A549 (cell line): ENCODE measurements at regions not wholly inside any gene's neighbourhood (a gene's known extent, or its start where the extent isn't known, plus 50 kb on each side); places are given as distances from the start of the nearest gene placed in this dataset.
A peak's percentile ranks its signal among the peaks of the same experiment; 100 is the strongest.

Source experiments
- ATAC-seq, 2 experiments: fragments of 200-7000 bp in 1 of 2; fragments of >200 bp in 1 of 2; cut with Nextera tagmentation in 1 of 2; cut with Tn5 transposase in 1 of 2; 3 replicates each; pipeline versions ENCODE4 v1.8.0 to v1.9.1; 2018 to 2020; ENCODE audit warnings: mild to moderate bottlenecking in 1 of 2, moderate library complexity in 1 of 2
- CTCF ChIA-PET: fragments of 300-600 bp; sonication (Branson Sonifier 250); formaldehyde crosslinking; extraction: SDS; loops from one replicate; lab custom pipeline; 2021; ENCODE audit warnings: antibody characterized with exemption, inconsistent platforms; lab: Yijun Ruan, JAX
- POLR2A ChIA-PET: fragments of 350-600 bp; formaldehyde crosslinking; extraction: SDS; loops from one replicate; lab custom pipeline; 2021; ENCODE audit warnings: antibody characterized with exemption, inconsistent platforms; lab: Yijun Ruan, JAX
- DNase-seq, 2 experiments: peaks; one replicate each; pipeline versions ENCODE4 v3.0.0 to v3.0.0-alpha.2; 2011 to 2016; ENCODE audit warnings: low read depth in 1 of 2, low spot score in 1 of 2
- FAIRE-seq: peaks from 2 replicates; lab custom pipeline; 2011; peaks lifted over from hg19 to GRCh38; lab: Jason Lieb, UNC
- H3K27ac ChIP-seq, 2 experiments: fragments of >200 bp; sonication (Bioruptor Twin); formaldehyde crosslinking; 3 replicates each; pipeline ENCODE4 v1.5.1; 2016 to 2017
- H3K4me1 ChIP-seq: fragments of >200 bp; sonication (Bioruptor Twin); formaldehyde crosslinking; 3 replicates; pipeline ENCODE4 v1.6.1; 2016
- H3K4me2 ChIP-seq: fragments of >200 bp; sonication (Bioruptor Twin); formaldehyde crosslinking; 3 replicates; pipeline ENCODE4 v1.6.1; 2016
- H3K4me3 ChIP-seq: fragments of >200 bp; sonication (Bioruptor Twin); formaldehyde crosslinking; 3 replicates; pipeline ENCODE4 v1.5.1; 2016
- H3K9me3 ChIP-seq: fragments of >200 bp; sonication (Bioruptor Twin); formaldehyde crosslinking; 3 replicates; pipeline ENCODE4 v1.6.1; 2016
- CBX8 ChIP-seq: fragments of 200-600 bp; sonication (generic); IDR thresholded peaks from 2 replicates; pipeline ENCODE4 v1.6.1; 2016
- CEBPB ChIP-seq, 2 experiments: fragments of >200 bp in 1 of 2; sonication (Bioruptor Twin) in 1 of 2; formaldehyde crosslinking in 1 of 2; IDR thresholded peaks; 2 replicates each; pipeline ENCODE4 v1.6.1; 2012 to 2016
- CHD2 ChIP-seq: fragments of 150-350 bp; IDR thresholded peaks from 2 replicates; pipeline ENCODE4 v1.6.1; 2014; ENCODE audit warnings: low read length; ENCODE audit not compliant: partially characterized antibody
- E2F6 ChIP-seq: IDR thresholded peaks from 2 replicates; pipeline ENCODE4 v1.6.1; 2012; ENCODE audit warnings: low read depth, borderline replicate concordance
- EHMT2 ChIP-seq: fragments of 200-600 bp; sonication (generic); IDR thresholded peaks from 2 replicates; pipeline ENCODE4 v1.6.1; 2016; ENCODE audit warnings: antibody characterized with exemption, low read depth, mild to moderate bottlenecking, moderate library complexity
- FOSB ChIP-seq: fragments of 250-450 bp; sonication (Bioruptor Pico); IDR thresholded peaks from 2 replicates; pipeline ENCODE4 v1.5.0; 2020; ENCODE audit warnings: mild to moderate bottlenecking, moderate library complexity
- FOSL2 ChIP-seq, 2 experiments: fragments of 450-650 bp in 1 of 2; fragments of >200 bp in 1 of 2; sonication (Bioruptor Twin) in 1 of 2; formaldehyde crosslinking; IDR thresholded peaks; 2 replicates each; pipeline versions ENCODE4 v1.5.0 to v1.6.1; 2016 to 2020; ENCODE audit warnings: mild to moderate bottlenecking in 1 of 2, moderate library complexity in 1 of 2
- HOXB13 ChIP-seq: fragments of 250-450 bp; sonication (Bioruptor Pico); IDR thresholded peaks from 2 replicates; pipeline ENCODE4 v1.5.0; 2020; ENCODE audit warnings: low read depth, mild to moderate bottlenecking, moderate library complexity
- JUN ChIP-seq, 2 experiments: fragments of >200 bp; sonication (Bioruptor Twin); formaldehyde crosslinking; IDR thresholded peaks; 2 replicates in 1 of 2; 3 replicates in 1 of 2; pipeline ENCODE4 v1.6.1; 2016 to 2017
- JUNB ChIP-seq: fragments of >200 bp; sonication (Bioruptor Twin); formaldehyde crosslinking; IDR thresholded peaks from 2 replicates; pipeline ENCODE4 v1.6.1; 2016
- KDM1A ChIP-seq: fragments of 200-600 bp; sonication (generic); IDR thresholded peaks from 2 replicates; pipeline ENCODE4 v1.6.1; 2016; ENCODE audit warnings: low read depth, mild to moderate bottlenecking
- KDM5A ChIP-seq: fragments of 200-600 bp; sonication (generic); IDR thresholded peaks from 2 replicates; pipeline ENCODE4 v1.6.1; 2016; ENCODE audit warnings: antibody characterized with exemption, mild to moderate bottlenecking
- MAFK ChIP-seq: fragments of 450-650 bp; IDR thresholded peaks from 2 replicates; pipeline ENCODE4 v1.6.1; 2014; ENCODE audit not compliant: partially characterized antibody
- NR3C1 ChIP-seq: fragments of >200 bp; sonication (Bioruptor Twin); formaldehyde crosslinking; IDR thresholded peaks from 3 replicates; pipeline ENCODE4 v1.6.1; 2017
- POLR2A ChIP-seq: IDR thresholded peaks from 2 replicates; pipeline ENCODE4 v1.6.1; 2012; ENCODE audit warnings: mild to moderate bottlenecking, low read length
- POLR2AphosphoS2 ChIP-seq: conservative IDR thresholded peaks from 2 replicates; pipeline ENCODE4 v1.6.1; 2012; ENCODE audit warnings: low read length, improper control_type of control experiment, inconsistent platforms
- RAD21 ChIP-seq, 2 experiments: fragments of >200 bp in 1 of 2; sonication (Bioruptor Twin) in 1 of 2; formaldehyde crosslinking in 1 of 2; IDR thresholded peaks in 1 of 2; conservative IDR thresholded peaks in 1 of 2; 2 replicates in 1 of 2; 3 replicates in 1 of 2; pipeline ENCODE4 v1.6.1; 2012 to 2018; ENCODE audit warnings: inconsistent platforms in 1 of 2
- RCOR1 ChIP-seq: fragments of 150-350 bp; IDR thresholded peaks from 2 replicates; pipeline ENCODE4 v1.6.1; 2014; ENCODE audit warnings: antibody characterized with exemption, low read length, low read depth
- RFX5 ChIP-seq: fragments of 450-650 bp; IDR thresholded peaks from 2 replicates; pipeline ENCODE4 v1.7.1; 2014; ENCODE audit warnings: antibody characterized with exemption, mild to moderate bottlenecking, moderate library complexity
- SMC3 ChIP-seq: fragments of >200 bp; sonication (Bioruptor Twin); formaldehyde crosslinking; IDR thresholded peaks from 3 replicates; pipeline ENCODE4 v1.6.1; 2018; ENCODE audit warnings: inconsistent platforms
- SREBF2 ChIP-seq: fragments of 450-650 bp; IDR thresholded peaks from 2 replicates; pipeline ENCODE4 v1.6.1; 2014; ENCODE audit warnings: mild to moderate bottlenecking, moderate library complexity
- TFCP2L1 ChIP-seq: fragments of 250-450 bp; sonication (Bioruptor Pico); IDR thresholded peaks from 2 replicates; pipeline ENCODE4 v1.5.0; 2021; ENCODE audit warnings: mild to moderate bottlenecking
- TP53 ChIP-seq: fragments of 250-450 bp; sonication (Bioruptor Pico); IDR thresholded peaks from 2 replicates; pipeline ENCODE4 v1.5.0; 2021; ENCODE audit warnings: mild to moderate bottlenecking, moderate library complexity
- ZFP36 ChIP-seq: fragments of 450-650 bp; IDR thresholded peaks from 2 replicates; pipeline ENCODE4 v1.6.1; 2014; ENCODE audit warnings: borderline replicate concordance; ENCODE audit not compliant: partially characterized antibody
- WGBS: methylation state at CpG from one replicate; pipeline ENCODE4 v1.1.6; 2017; ENCODE audit errors: missing lambda C conversion rate; 5-methylcytosine and 5-hydroxymethylcytosine counted together
- TF ChIP-seq, protein P1 (sequence below): IDR thresholded peaks from 2 replicates; pipeline ENCODE4 v1.6.1; 2012
- TF ChIP-seq, protein P2 (sequence below): fragments of >200 bp; sonication (Bioruptor Twin); formaldehyde crosslinking; IDR thresholded peaks from 3 replicates; pipeline ENCODE4 v1.6.1; 2016
- TF ChIP-seq, protein P3 (sequence below): fragments of >200 bp; sonication (Bioruptor Twin); formaldehyde crosslinking; IDR thresholded peaks from 3 replicates; pipeline ENCODE4 v1.5.1; 2016

DNA sequence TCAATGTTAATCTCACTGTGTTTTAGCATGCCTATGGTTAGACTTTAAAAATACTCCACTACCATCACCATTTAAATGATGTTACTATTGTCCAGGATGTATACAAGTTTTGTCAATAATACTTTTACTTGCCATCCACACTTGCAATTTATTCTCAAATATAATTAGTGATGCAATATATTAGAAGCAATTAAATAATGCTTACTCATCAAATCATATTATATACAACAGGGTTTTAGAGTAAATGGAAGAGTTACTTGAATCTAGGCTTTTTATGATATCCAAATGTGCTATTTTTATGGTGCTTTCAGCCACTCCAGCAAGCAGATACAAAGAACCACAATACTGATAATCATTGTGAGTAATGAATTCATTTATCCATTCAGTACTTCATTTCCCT, 461.1 kb downstream of the TMEM182 start:
- H3K9me3 ChIP-seq, result no peaks in the 10 kb centered on the region
- no peak overlapping the region for H3K27ac ChIP-seq
- H3K4me1 ChIP-seq, result no peaks in the 10 kb centered on the region
- TF ChIP-seq, protein P1, sequence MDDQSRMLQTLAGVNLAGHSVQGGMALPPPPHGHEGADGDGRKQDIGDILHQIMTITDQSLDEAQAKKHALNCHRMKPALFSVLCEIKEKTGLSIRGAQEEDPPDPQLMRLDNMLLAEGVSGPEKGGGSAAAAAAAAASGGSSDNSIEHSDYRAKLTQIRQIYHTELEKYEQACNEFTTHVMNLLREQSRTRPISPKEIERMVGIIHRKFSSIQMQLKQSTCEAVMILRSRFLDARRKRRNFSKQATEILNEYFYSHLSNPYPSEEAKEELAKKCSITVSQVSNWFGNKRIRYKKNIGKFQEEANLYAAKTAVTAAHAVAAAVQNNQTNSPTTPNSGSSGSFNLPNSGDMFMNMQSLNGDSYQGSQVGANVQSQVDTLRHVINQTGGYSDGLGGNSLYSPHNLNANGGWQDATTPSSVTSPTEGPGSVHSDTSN, result no peak
- TF ChIP-seq KDM1A (no peak), MAFK (peak; percentile 90)
- FAIRE-seq (no peak), DNase-seq (no peak), ATAC-seq (no peak)
- ChIA-PET POLR2A (no interaction called here), CTCF (no interaction called here)
- no peak overlapping the region for H3K4me2 ChIP-seq
- no peak overlapping the region for H3K4me3 ChIP-seq

GRCh38 chr2:103230796-103231195, 469.0 kb downstream of the TMEM182 start:
- Histone ChIP-seq H3K4me1 (no peaks in the 10 kb centered on the region), H3K4me2 (no peak overlapping the region), H3K27ac (no peak overlapping the region), H3K9me3 (no peaks in the 10 kb centered on the region), H3K4me3 (no peak overlapping the region)
- 0% methylated on average over 1 of the region's 1 CpG for WGBS
- FAIRE-seq (no peak), ATAC-seq (no peak), DNase-seq (no peak)
- ChIA-PET POLR2A (no interaction called here), CTCF (no interaction called here)
- TF ChIP-seq RCOR1, result no peak
- TF ChIP-seq, protein P2, sequence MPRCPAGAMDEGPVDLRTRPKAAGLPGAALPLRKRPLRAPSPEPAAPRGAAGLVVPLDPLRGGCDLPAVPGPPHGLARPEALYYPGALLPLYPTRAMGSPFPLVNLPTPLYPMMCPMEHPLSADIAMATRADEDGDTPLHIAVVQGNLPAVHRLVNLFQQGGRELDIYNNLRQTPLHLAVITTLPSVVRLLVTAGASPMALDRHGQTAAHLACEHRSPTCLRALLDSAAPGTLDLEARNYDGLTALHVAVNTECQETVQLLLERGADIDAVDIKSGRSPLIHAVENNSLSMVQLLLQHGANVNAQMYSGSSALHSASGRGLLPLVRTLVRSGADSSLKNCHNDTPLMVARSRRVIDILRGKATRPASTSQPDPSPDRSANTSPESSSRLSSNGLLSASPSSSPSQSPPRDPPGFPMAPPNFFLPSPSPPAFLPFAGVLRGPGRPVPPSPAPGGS, result no peak
- no peak for TF ChIP-seq CEBPB (IDR thresholded peaks at IDR 0.05)
- TF ChIP-seq HOXB13 (CRISPR knock-in tag), result no peak
- TF ChIP-seq JUNB, result no peak
- TF ChIP-seq SMC3, result no peak
- no peak for TF ChIP-seq KDM5A
- TF ChIP-seq RAD21 (conservative IDR thresholded peaks at IDR 0.05 in 1 of 2, IDR thresholded peaks at IDR 0.05 in 1 of 2), result no peak
- no peak for TF ChIP-seq E2F6
- no peak for TF ChIP-seq FOSB (CRISPR knock-in tag)

GRCh38 chr2:103232865-103233264, 471.0 kb downstream of the TMEM182 start:
- H3K4me1 ChIP-seq, result no peaks in the 10 kb centered on the region
- FAIRE-seq (no peak), ATAC-seq (no peak), DNase-seq (no peak)
- ChIA-PET CTCF (no interaction called here), POLR2A (no interaction called here)
- H3K4me3 ChIP-seq, result no peak overlapping the region
- H3K9me3 ChIP-seq, result no peaks in the 10 kb centered on the region
- WGBS, result 1% methylated on average over 4 of the region's 4 CpGs
- no peak overlapping the region for H3K4me2 ChIP-seq
- TF ChIP-seq SREBF2 (no peak), ZFP36 (no peak), SMC3 (no peak), POLR2A (no peak), NR3C1 (no peak), CBX8 (no peak), CEBPB (IDR thresholded peaks at IDR 0.05) (no peak), FOSL2 (IDR thresholded peaks at IDR 0.05) (no peak), FOSL2 (CRISPR knock-in tag; IDR thresholded peaks at IDR 0.05) (no peak), TFCP2L1 (CRISPR knock-in tag) (no peak)
- H3K27ac ChIP-seq, result no peak overlapping the region

GRCh38 chr2:103233691-103234090, 471.9 kb downstream of the TMEM182 start:
- ChIA-PET POLR2A (no interaction called here), CTCF (no interaction called here)
- FAIRE-seq (no peak), DNase-seq (no peak), ATAC-seq (no peak)
- Histone ChIP-seq H3K4me3 (no peak overlapping the region), H3K4me1 (no peaks in the 10 kb centered on the region), H3K27ac (no peak overlapping the region), H3K4me2 (no peak overlapping the region), H3K9me3 (no peaks in the 10 kb centered on the region)
- 5% methylated on average over 1 of the region's 1 CpG for WGBS
- TF ChIP-seq, protein P2, result no peak
- TF ChIP-seq, protein P3, sequence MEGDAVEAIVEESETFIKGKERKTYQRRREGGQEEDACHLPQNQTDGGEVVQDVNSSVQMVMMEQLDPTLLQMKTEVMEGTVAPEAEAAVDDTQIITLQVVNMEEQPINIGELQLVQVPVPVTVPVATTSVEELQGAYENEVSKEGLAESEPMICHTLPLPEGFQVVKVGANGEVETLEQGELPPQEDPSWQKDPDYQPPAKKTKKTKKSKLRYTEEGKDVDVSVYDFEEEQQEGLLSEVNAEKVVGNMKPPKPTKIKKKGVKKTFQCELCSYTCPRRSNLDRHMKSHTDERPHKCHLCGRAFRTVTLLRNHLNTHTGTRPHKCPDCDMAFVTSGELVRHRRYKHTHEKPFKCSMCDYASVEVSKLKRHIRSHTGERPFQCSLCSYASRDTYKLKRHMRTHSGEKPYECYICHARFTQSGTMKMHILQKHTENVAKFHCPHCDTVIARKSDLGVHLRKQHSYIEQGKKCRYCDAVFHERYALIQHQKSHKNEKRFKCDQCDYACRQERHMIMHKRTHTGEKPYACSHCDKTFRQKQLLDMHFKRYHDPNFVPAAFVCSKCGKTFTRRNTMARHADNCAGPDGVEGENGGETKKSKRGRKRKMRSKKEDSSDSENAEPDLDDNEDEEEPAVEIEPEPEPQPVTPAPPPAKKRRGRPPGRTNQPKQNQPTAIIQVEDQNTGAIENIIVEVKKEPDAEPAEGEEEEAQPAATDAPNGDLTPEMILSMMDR, result no peak
- TF ChIP-seq TP53 (CRISPR knock-in tag) (no peak), JUN (IDR thresholded peaks at IDR 0.05) (no peak), POLR2AphosphoS2 (no peak), EHMT2 (no peak), RFX5 (no peak), MAFK (no peak), CHD2 (no peak)
